AG04449 (cell line): ENCODE measurements at regions not wholly inside any gene's neighbourhood (a gene's known extent, or its start where the extent isn't known, plus 50 kb on each side); places are given as distances from the start of the nearest gene placed in this dataset.

Experiments used
- CTCF ChIA-PET: fragments of 350-600 bp; formaldehyde crosslinking; extraction: SDS; loops from one replicate; lab custom pipeline; 2021; ENCODE audit warnings: antibody characterized with exemption; lab: Yijun Ruan, JAX
- POLR2A ChIA-PET: fragments of 400-600, 350-600 bp; formaldehyde crosslinking; extraction: SDS; loops from one replicate; lab custom pipeline; 2020; ENCODE audit warnings: antibody characterized with exemption, inconsistent platforms; lab: Yijun Ruan, JAX
- DNase-seq: peaks from one replicate; pipeline ENCODE4 v3.0.0-alpha.2; 2010; ENCODE audit warnings: low read depth, low spot score
- H3K4me3 ChIP-seq: 2 replicates; pipeline ENCODE4 v1.5.1; 2011; ENCODE audit warnings: low read depth, mild to moderate bottlenecking, control low read depth, low read length
- TF ChIP-seq, protein P1 (sequence below): IDR thresholded peaks from one replicate; pipeline ENCODE4 v1.5.1; 2011; ENCODE audit warnings: mild to moderate bottlenecking, moderate library complexity, low read length, control low read depth, inconsistent platforms; ENCODE audit not compliant: insufficient read depth; ENCODE audit errors: missing control alignments

DNA sequence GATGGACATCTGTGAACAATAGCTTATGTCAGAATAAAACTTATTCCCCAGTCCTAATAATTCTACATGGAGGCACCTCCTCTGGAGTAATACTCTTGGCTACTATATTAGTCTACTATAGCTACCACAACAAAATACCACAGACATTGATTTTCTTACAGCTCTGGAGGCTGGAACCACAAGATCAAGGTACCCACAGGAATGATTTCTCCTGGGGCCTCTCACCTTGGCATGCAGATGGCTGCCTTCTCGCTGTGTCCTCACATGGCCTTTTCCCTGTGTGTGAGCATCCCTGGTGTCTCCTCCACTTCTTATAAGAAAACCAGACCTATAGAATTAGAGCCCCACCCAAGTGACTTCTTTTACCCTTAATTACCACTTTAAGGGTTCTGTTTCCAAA, 244.3 kb downstream of the BARHL2 start:
- DNase-seq: no peak
- TF ChIP-seq, protein P1, sequence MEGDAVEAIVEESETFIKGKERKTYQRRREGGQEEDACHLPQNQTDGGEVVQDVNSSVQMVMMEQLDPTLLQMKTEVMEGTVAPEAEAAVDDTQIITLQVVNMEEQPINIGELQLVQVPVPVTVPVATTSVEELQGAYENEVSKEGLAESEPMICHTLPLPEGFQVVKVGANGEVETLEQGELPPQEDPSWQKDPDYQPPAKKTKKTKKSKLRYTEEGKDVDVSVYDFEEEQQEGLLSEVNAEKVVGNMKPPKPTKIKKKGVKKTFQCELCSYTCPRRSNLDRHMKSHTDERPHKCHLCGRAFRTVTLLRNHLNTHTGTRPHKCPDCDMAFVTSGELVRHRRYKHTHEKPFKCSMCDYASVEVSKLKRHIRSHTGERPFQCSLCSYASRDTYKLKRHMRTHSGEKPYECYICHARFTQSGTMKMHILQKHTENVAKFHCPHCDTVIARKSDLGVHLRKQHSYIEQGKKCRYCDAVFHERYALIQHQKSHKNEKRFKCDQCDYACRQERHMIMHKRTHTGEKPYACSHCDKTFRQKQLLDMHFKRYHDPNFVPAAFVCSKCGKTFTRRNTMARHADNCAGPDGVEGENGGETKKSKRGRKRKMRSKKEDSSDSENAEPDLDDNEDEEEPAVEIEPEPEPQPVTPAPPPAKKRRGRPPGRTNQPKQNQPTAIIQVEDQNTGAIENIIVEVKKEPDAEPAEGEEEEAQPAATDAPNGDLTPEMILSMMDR: no peak
- ChIA-PET CTCF (no interaction called here), POLR2A (no interaction called here)
- H3K4me3 ChIP-seq: no peak overlapping the region

GRCh38 chr1:90459570-90459969, 257.5 kb downstream of the BARHL2 start:
- ChIA-PET CTCF (no interaction called here), POLR2A (no interaction called here)
- TF ChIP-seq, protein P1: no peak
- no peak overlapping the region for H3K4me3 ChIP-seq
- no peak for DNase-seq

GRCh38 chr1:90457985-90458384, 259.1 kb downstream of the BARHL2 start:
- ChIA-PET POLR2A (no interaction called here), CTCF (no interaction called here)
- TF ChIP-seq, protein P1: no peak
- no peak for DNase-seq
- H3K4me3 ChIP-seq: no peak overlapping the region

DNA sequence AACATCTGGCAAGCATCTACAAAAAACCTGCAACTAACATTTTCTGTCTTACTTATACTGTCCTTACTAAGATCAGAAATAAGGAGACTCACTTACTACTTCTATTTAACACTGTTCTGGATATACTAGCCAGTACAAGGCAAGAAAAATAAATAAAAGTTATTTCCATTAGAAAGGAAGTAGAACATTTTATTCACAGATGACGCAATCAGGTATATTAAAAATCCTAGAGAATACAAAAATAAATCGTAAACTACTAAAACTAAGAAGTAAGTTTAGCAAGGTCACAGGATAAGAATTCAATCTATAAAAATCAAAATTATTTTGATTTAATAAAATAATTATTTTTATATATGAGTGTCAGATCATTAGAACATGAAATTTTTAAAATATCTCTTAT, 264.6 kb downstream of the BARHL2 start:
- CTCF ChIA-PET: no interaction called here
- POLR2A ChIA-PET: no interaction called here
- TF ChIP-seq, protein P1: no peak
- H3K4me3 ChIP-seq: no peak overlapping the region
- no peak for DNase-seq

- no peak overlapping the region for H3K4me3 ChIP-seq
- DNase-seq: no peak
- TF ChIP-seq, protein P1: no peak
- ChIA-PET POLR2A (no interaction called here), CTCF (no interaction called here)
These were observed 273.7 kb downstream of the BARHL2 start for GRCh38 chr1:90443354-90443753.

DNA sequence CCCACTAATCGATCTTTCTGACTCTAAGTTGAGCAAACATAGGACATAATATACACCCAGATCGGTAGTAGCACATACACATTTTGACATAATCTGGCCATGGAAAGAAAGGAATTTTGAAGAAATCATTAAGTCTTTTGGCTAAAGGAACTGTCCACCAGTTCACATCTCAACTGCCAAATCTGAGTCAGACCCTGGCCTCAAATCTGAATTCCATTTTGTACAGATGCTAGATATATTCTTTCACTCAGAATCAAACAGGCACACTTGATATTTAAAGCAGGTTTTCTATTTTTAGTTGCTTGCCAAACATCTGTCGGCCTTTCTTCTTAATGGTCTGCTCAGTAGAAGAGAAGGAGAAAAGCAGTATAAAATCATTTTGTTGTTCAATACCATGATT, 281.8 kb downstream of the BARHL2 start:
- ChIA-PET POLR2A (no interaction called here), CTCF (no interaction called here)
- TF ChIP-seq, protein P1: no peak
- H3K4me3 ChIP-seq: no peak overlapping the region
- DNase-seq: no peak

DNA sequence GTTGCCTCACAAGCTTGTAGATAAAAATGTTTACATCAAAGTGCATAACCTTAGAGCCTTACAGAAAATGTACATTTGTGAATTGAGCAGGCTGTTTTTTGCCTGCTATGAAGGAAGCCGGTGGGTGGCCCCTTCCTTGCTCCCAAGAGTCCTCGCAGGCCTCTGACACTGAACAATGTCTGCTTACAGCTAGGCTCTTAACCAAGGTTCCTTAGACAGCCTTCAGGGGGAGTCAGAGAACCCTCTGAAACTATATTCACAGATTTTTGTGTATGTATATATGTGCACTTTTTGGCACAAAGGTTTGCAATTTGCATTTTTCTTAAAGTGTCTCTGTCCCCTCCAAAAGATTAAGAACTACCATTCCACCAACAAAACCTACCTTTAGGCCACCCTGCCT, 282.6 kb downstream of the BARHL2 start:
- no peak for DNase-seq
- TF ChIP-seq, protein P1: no peak
- CTCF ChIA-PET: interaction anchor here (1.2 kb wide), 1 partner anchor 22 kb away, joined by 3 read pairs; no protein-coding TSS in a partner anchor
- no peak overlapping the region for H3K4me3 ChIP-seq
- POLR2A ChIA-PET: no interaction called here
